K562 (cell line): ENCODE measurements at regions not wholly inside any gene's neighbourhood (a gene's known extent, or its start where the extent isn't known, plus 50 kb on each side); places are given as distances from the start of the nearest gene placed in this dataset.

Experiments
- ATAC-seq: fragments of 200-7000 bp; cut with Tn5 transposase; 3 replicates; pipeline ENCODE4 v1.9.1; 2020; ENCODE audit warnings: moderate library complexity
- BruUV-seq: library from RNA; stranded (reverse); fragments of 400-500 nt; replicated peaks from 2 replicates; lab custom pipeline; 2021; lab: Mats Ljungman, UMichigan
- CTCF ChIA-PET: fragments of 300-600 bp; formaldehyde crosslinking; extraction: SDS; loops from one replicate; lab custom pipeline; 2021; ENCODE audit warnings: low intra/inter-chr PET ratio; lab: Yijun Ruan, JAX
- POLR2A ChIA-PET: fragments of 300-600, 350-650 bp; sonication (Branson Sonifier 250); formaldehyde crosslinking; extraction: SDS; loops from one replicate; lab custom pipeline; 2021; ENCODE audit warnings: antibody characterized with exemption, inconsistent platforms; lab: Yijun Ruan, JAX
- DNase-seq, 4 experiments: peaks; one replicate each; pipeline versions ENCODE4 v3.0.0 to v3.0.0-alpha.2; 2011 to 2018; ENCODE audit warnings: low spot score in 3 of 4, mixed read lengths in 3 of 4; ENCODE audit errors: extremely low read depth in 1 of 4
- FAIRE-seq: peaks from 2 replicates; lab custom pipeline; 2011; peaks lifted over from hg19 to GRCh38; lab: Jason Lieb, UNC
- H2AFZ ChIP-seq: 2 replicates; pipeline ENCODE4 v1.6.0; 2011; ENCODE audit warnings: low read depth, low read length, control low read depth, inconsistent platforms
- H3K27ac ChIP-seq: fragments of 200-600 bp; 3 replicates; pipeline ENCODE4 v1.8.0; 2011; ENCODE audit warnings: low read depth, mild to moderate bottlenecking, control low read depth, inconsistent platforms, low read length, moderate library complexity, mixed read lengths; ENCODE audit errors: extremely low read depth
- H3K27me3 ChIP-seq, 2 experiments: fragments of 300-600 bp in 1 of 2; 2 replicates in 1 of 2; 3 replicates in 1 of 2; pipeline versions ENCODE4 v1.6.0 to v1.8.0; 2011; ENCODE audit warnings: inconsistent platforms in 2 of 2, low read length in 2 of 2, mild to moderate bottlenecking in 1 of 2, mixed read lengths in 1 of 2, moderate library complexity in 1 of 2; ENCODE audit not compliant: control insufficient read depth in 2 of 2, insufficient read depth in 2 of 2
- H3K36me3 ChIP-seq: fragments of 300-600 bp; 3 replicates; pipeline ENCODE4 v1.8.0; 2011; ENCODE audit warnings: mild to moderate bottlenecking, low read length, inconsistent platforms; ENCODE audit not compliant: control insufficient read depth, insufficient read depth
- H3K4me1 ChIP-seq, 2 experiments: fragments of 200-600 bp in 1 of 2; replicated peaks in 1 of 2; 2 replicates in 1 of 2; 3 replicates in 1 of 2; pipeline versions ENCODE4 v1.5.1 to v1.8.0; 2011; ENCODE audit warnings: inconsistent platforms in 2 of 2, low read length in 2 of 2, mild to moderate bottlenecking in 1 of 2, mixed read lengths in 1 of 2, moderate library complexity in 1 of 2; ENCODE audit not compliant: control insufficient read depth in 2 of 2, insufficient read depth in 2 of 2
- H3K4me2 ChIP-seq: 2 replicates; pipeline ENCODE4 v1.6.1; 2011; ENCODE audit warnings: low read length, control low read depth, inconsistent platforms, mixed read lengths; ENCODE audit not compliant: insufficient read depth
- H3K4me3 ChIP-seq: fragments of 200-600 bp; sonication (generic), shearing (Covaris generic); 2 replicates; pipeline ENCODE4 v1.5.1; 2016; ENCODE audit warnings: control low read depth, inconsistent platforms
- H3K79me2 ChIP-seq: fragments of 200-600 bp; 3 replicates; pipeline ENCODE4 v1.8.0; 2011; ENCODE audit warnings: low read length, inconsistent platforms; ENCODE audit not compliant: control insufficient read depth, insufficient read depth
- H3K9ac ChIP-seq, 2 experiments: 2 replicates each; pipeline versions ENCODE4 v1.6.0 to v1.6.1; 2011; ENCODE audit warnings: low read depth in 2 of 2, low read length in 2 of 2, control low read depth in 1 of 2, inconsistent platforms in 1 of 2, mild to moderate bottlenecking in 1 of 2, mixed read lengths in 1 of 2; ENCODE audit not compliant: insufficient read depth in 1 of 2
- H3K9me1 ChIP-seq: one replicate; pipeline ENCODE4 v1.6.0; 2011; ENCODE audit warnings: inconsistent platforms, mild to moderate bottlenecking, low read length, moderate library complexity; ENCODE audit not compliant: control insufficient read depth, insufficient read depth
- H3K9me3 ChIP-seq: replicated peaks from 2 replicates; pipeline ENCODE4 v1.5.1; 2011; ENCODE audit warnings: low read depth, low read length, inconsistent platforms; ENCODE audit not compliant: control insufficient read depth, insufficient read depth
- H4K20me1 ChIP-seq: replicated peaks from 2 replicates; pipeline ENCODE4 v1.6.1; 2011; ENCODE audit warnings: low read length, inconsistent platforms, mixed read lengths; ENCODE audit not compliant: control insufficient read depth, insufficient read depth
- CAMTA2 ChIP-seq: fragments of 250-450 bp; sonication (Bioruptor Pico); conservative IDR thresholded peaks from 2 replicates; pipeline ENCODE4 v1.5.1; 2022
- DIDO1 ChIP-seq: fragments of 450-650 bp; IDR thresholded peaks from 2 replicates; pipeline ENCODE4 v1.6.1; 2016; ENCODE audit warnings: low read depth, missing biosample characterization, missing genetic modification characterization
- GABPA ChIP-seq: fragments of 200-800 bp; sonication (Bioruptor generic); conservative IDR thresholded peaks from 2 replicates; pipeline ENCODE4 v1.6.1; 2016; ENCODE audit warnings: low read depth, missing genetic modification characterization, missing compliant biosample characterization
- HIVEP1 ChIP-seq: fragments of 250-450 bp; sonication (Bioruptor Pico); IDR thresholded peaks from 2 replicates; pipeline ENCODE4 v1.4.0; 2020; ENCODE audit warnings: mild to moderate bottlenecking
- IFI16 ChIP-seq: fragments of 250-450 bp; sonication (Bioruptor Pico); IDR thresholded peaks from 2 replicates; pipeline ENCODE4 v2.1.2; 2022; ENCODE audit warnings: mild to moderate bottlenecking, inconsistent platforms
- NFRKB ChIP-seq: fragments of 450-650 bp; IDR thresholded peaks from 2 replicates; pipeline ENCODE4 v1.6.1; 2016; ENCODE audit warnings: low read depth
- RNF2 ChIP-seq: sonication (generic); IDR thresholded peaks from 2 replicates; pipeline ENCODE4 v1.6.1; 2016
- TEAD1 ChIP-seq, 2 experiments: fragments of 450-650 bp in 1 of 2; sonication (generic) in 1 of 2; formaldehyde crosslinking; IDR thresholded peaks; 2 replicates each; pipeline versions ENCODE4 v1.4.0 to v1.8.0; 2020 to 2022; ENCODE audit warnings: mild to moderate bottlenecking in 2 of 2, missing genetic modification reagents in 1 of 2
- ZNF146 ChIP-seq: IDR thresholded peaks from one replicate; pipeline ENCODE4 v1.6.1; 2018; ENCODE audit warnings: missing compliant biosample characterization; ENCODE audit not compliant: unreplicated experiment
- ZNF239 ChIP-seq: fragments of 250-450 bp; sonication (Bioruptor Pico); IDR thresholded peaks from 2 replicates; pipeline ENCODE4 v1.4.0; 2020; ENCODE audit warnings: mild to moderate bottlenecking
- ZNF586 ChIP-seq: fragments of 450-650 bp; formaldehyde crosslinking; conservative IDR thresholded peaks from 2 replicates; pipeline ENCODE4 v1.4.0; 2020; ENCODE audit warnings: mild to moderate bottlenecking, moderate library complexity
- WGBS: fragments of 100-300 bp; shearing (Covaris generic); methylation state at CpG from one replicate; pipeline ENCODE4 v1.1.6; 2016; ENCODE audit warnings: low coverage, mixed read lengths; ENCODE audit not compliant: insufficient coverage; ENCODE audit errors: missing lambda C conversion rate; 5-methylcytosine and 5-hydroxymethylcytosine counted together
- in situ Hi-C: fragments of 300-500 bp; cut with MboI; formaldehyde crosslinking; loops from 4 replicates; pipeline ENCODE4 v1.15.0; 2018; ENCODE audit warnings: inconsistent platforms, mixed read lengths
- intact Hi-C: fragments of 100-400 bp; cut with micrococcal nuclease; formaldehyde crosslinking; loops from 2 replicates; pipeline ENCODE4 v1.14.2; 2022
- TF ChIP-seq, protein P1 (sequence below): fragments of 250-450 bp; sonication (Bioruptor Pico); IDR thresholded peaks from 2 replicates; pipeline ENCODE4 v1.5.0; 2020; ENCODE audit warnings: mild to moderate bottlenecking, borderline replicate concordance

GRCh38 chr12:66065150-66065549 is 65.4 kb downstream of the LLPH start (continued):
- TF ChIP-seq, protein P1, sequence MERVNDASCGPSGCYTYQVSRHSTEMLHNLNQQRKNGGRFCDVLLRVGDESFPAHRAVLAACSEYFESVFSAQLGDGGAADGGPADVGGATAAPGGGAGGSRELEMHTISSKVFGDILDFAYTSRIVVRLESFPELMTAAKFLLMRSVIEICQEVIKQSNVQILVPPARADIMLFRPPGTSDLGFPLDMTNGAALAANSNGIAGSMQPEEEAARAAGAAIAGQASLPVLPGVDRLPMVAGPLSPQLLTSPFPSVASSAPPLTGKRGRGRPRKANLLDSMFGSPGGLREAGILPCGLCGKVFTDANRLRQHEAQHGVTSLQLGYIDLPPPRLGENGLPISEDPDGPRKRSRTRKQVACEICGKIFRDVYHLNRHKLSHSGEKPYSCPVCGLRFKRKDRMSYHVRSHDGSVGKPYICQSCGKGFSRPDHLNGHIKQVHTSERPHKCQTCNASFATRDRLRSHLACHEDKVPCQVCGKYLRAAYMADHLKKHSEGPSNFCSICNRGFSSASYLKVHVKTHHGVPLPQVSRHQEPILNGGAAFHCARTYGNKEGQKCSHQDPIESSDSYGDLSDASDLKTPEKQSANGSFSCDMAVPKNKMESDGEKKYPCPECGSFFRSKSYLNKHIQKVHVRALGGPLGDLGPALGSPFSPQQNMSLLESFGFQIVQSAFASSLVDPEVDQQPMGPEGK (CRISPR knock-in tag) = no peak

DNA sequence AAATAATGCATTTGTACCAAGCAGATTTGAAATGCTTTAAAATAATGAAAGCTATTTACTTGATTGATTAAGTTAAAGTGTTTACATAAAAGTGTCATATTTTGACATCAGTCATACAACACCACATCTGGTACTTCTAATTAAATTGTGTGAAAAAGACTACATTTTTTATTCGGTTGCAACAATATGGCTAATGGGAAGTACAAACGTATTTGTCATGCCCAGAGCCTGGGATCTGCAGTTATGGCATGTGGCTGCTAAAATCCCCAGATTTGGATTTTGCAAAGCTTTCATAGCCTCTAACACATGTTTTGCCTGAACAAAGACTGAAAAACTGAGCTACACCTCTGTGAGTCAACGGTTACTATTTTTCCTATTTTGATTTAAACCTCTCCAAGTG is 66.6 kb downstream of the LLPH start:
- no peaks in the 10 kb centered on the region for H3K9me1 ChIP-seq
- intact Hi-C loops (no loop called here), in situ Hi-C loops (no loop called here)
- FAIRE-seq (no peak), DNase-seq (no peak), ATAC-seq (no peak)
- peaks cover 0 to 4% of the 10 kb centered on the region in 2 experiments; a peak in 2 of 5 replicates for H3K27me3 ChIP-seq
- WGBS = 2% methylated on average over 3 of the region's 3 CpGs
- TF ChIP-seq IFI16 (no peak), ZNF146 (CRISPR knock-in tag) (no peak), GABPA (no peak), DIDO1 (tag) (no peak), ZNF239 (no peak), TEAD1 (CRISPR knock-in tag; IDR thresholded peaks at IDR 0.05) (no peak), NFRKB (no peak), RNF2 (no peak), HIVEP1 (CRISPR knock-in tag) (no peak), CAMTA2 (CRISPR knock-in tag) (no peak), ZNF586 (CRISPR knock-in tag) (no peak)
- no TSS peak for BruUV-seq
- no peak overlapping the region for H2AFZ ChIP-seq
- ChIA-PET POLR2A (no interaction called here), CTCF (no interaction called here)
- H3K4me1 ChIP-seq = no peaks in the 10 kb centered on the region
- no peaks in the 10 kb centered on the region for H4K20me1 ChIP-seq
- no peak overlapping the region for H3K9ac ChIP-seq
- H3K9me3 ChIP-seq = no peaks in the 10 kb centered on the region
- no peaks in the 10 kb centered on the region for H3K36me3 ChIP-seq
- no peak overlapping the region for H3K27ac ChIP-seq
- no peak overlapping the region for H3K4me3 ChIP-seq
- H3K79me2 ChIP-seq = no peaks in the 10 kb centered on the region
- no peak overlapping the region for H3K4me2 ChIP-seq
